HL-60 (cell line): ENCODE measurements at regions not wholly inside any gene's neighbourhood (a gene's known extent, or its start where the extent isn't known, plus 50 kb on each side); places are given as distances from the start of the nearest gene placed in this dataset.

Experiments used
- GABPA ChIP-seq: IDR thresholded peaks from 2 replicates; pipeline ENCODE4 v1.6.1; 2012; ENCODE audit warnings: low read depth
- POLR2AphosphoS5 ChIP-seq: IDR thresholded peaks from 2 replicates; pipeline ENCODE4 v1.6.1; 2012; ENCODE audit warnings: low read depth
- TF ChIP-seq, protein P1 (sequence below): IDR thresholded peaks from one replicate; pipeline ENCODE4 v1.5.1; 2011; ENCODE audit warnings: low read length, control low read depth, inconsistent platforms; ENCODE audit not compliant: insufficient read depth

- TF ChIP-seq, protein P1, sequence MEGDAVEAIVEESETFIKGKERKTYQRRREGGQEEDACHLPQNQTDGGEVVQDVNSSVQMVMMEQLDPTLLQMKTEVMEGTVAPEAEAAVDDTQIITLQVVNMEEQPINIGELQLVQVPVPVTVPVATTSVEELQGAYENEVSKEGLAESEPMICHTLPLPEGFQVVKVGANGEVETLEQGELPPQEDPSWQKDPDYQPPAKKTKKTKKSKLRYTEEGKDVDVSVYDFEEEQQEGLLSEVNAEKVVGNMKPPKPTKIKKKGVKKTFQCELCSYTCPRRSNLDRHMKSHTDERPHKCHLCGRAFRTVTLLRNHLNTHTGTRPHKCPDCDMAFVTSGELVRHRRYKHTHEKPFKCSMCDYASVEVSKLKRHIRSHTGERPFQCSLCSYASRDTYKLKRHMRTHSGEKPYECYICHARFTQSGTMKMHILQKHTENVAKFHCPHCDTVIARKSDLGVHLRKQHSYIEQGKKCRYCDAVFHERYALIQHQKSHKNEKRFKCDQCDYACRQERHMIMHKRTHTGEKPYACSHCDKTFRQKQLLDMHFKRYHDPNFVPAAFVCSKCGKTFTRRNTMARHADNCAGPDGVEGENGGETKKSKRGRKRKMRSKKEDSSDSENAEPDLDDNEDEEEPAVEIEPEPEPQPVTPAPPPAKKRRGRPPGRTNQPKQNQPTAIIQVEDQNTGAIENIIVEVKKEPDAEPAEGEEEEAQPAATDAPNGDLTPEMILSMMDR: no peak
- TF ChIP-seq POLR2AphosphoS5: no peak
- TF ChIP-seq GABPA: no peak
Observed at GRCh38 chr6:3573670-3574069, 116.8 kb upstream of the SLC22A23 start.
